Stimulated activated naive CD8-positive, alpha-beta T cell treated with anti-CD3 and anti-CD28 coated beads, Interleukin-15, Interleukin-2, amounts not matched to agents 100 ng/mL and 50 ng/mL, for 24 hours (primary cell): ENCODE measurements at regions not wholly inside any gene's neighbourhood (a gene's known extent, or its start where the extent isn't known, plus 50 kb on each side); places are given as distances from the start of the nearest gene placed in this dataset.

Experiments
- H3K27ac Mint-ChIP-seq: one replicate; pipeline ENCODE4 v1.8.0; 2021; ENCODE audit warnings: mild to moderate bottlenecking, mixed read lengths
- H3K27me3 Mint-ChIP-seq: one replicate; pipeline ENCODE4 v1.8.0; 2021; ENCODE audit warnings: mixed read lengths
- H3K36me3 Mint-ChIP-seq: one replicate; pipeline ENCODE4 v1.8.0; 2021; ENCODE audit warnings: low read depth, mixed read lengths
- H3K4me1 Mint-ChIP-seq: one replicate; pipeline ENCODE4 v1.8.0; 2021; ENCODE audit warnings: low read depth, mixed read lengths
- H3K4me3 Mint-ChIP-seq: one replicate; pipeline ENCODE4 v1.8.0; 2021; ENCODE audit warnings: mild to moderate bottlenecking, mixed read lengths
- H3K9me3 Mint-ChIP-seq: one replicate; pipeline ENCODE4 v1.8.0; 2021; ENCODE audit warnings: mixed read lengths

- no peaks in the 10 kb centered on the region for H3K36me3 Mint-ChIP-seq
- no peak overlapping the region for H3K4me3 Mint-ChIP-seq
- no peak overlapping the region for H3K27ac Mint-ChIP-seq
- H3K4me1 Mint-ChIP-seq, result no peaks in the 10 kb centered on the region
- no peaks in the 10 kb centered on the region for H3K27me3 Mint-ChIP-seq
- H3K9me3 Mint-ChIP-seq, result peaks cover 6% of the 10 kb centered on the region
Measured at GRCh38 chr14:43215524-43215923, 1291.6 kb downstream of the FSCB start.

DNA sequence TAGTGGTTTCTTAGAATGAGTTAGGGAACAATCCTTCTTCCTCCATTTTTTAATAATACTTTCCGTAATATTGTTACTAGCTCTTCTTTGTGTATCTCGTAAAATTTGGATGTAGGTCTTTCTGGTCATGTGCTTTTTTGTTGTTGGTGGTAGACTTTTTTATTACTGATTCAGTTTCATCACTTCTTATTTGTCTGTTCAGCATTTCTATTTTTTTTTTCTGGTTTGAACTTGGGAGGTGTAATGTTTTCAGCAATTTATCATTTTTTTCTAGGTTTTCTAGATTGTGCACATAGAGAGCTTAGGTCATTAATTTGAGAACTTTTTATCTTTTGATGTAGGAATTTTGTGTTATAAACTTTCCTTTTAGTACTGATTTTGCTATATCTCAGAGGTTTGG lies 1299.9 kb downstream of the FSCB start:
- Mint-ChIP-seq H3K27ac (peak overlapping the region; percentile 59), H3K27me3 (no peaks in the 10 kb centered on the region), H3K9me3 (peaks cover 10% of the 10 kb centered on the region), H3K4me1 (no peaks in the 10 kb centered on the region), H3K36me3 (no peaks in the 10 kb centered on the region), H3K4me3 (no peak overlapping the region)

GRCh38 chr14:43204816-43205215 lies 1302.3 kb downstream of the FSCB start:
- no peaks in the 10 kb centered on the region for H3K4me1 Mint-ChIP-seq
- no peak overlapping the region for H3K4me3 Mint-ChIP-seq
- peaks cover 14% of the 10 kb centered on the region for H3K9me3 Mint-ChIP-seq
- no peaks in the 10 kb centered on the region for H3K36me3 Mint-ChIP-seq
- no peak overlapping the region for H3K27ac Mint-ChIP-seq
- H3K27me3 Mint-ChIP-seq, result no peaks in the 10 kb centered on the region

- no peaks in the 10 kb centered on the region for H3K27me3 Mint-ChIP-seq
- H3K9me3 Mint-ChIP-seq, result peaks cover 7% of the 10 kb centered on the region
- H3K4me1 Mint-ChIP-seq, result no peaks in the 10 kb centered on the region
- H3K36me3 Mint-ChIP-seq, result no peaks in the 10 kb centered on the region
- H3K27ac Mint-ChIP-seq, result no peak overlapping the region
- no peak overlapping the region for H3K4me3 Mint-ChIP-seq
Measured at GRCh38 chr14:43200519-43200918, 1306.6 kb downstream of the FSCB start.

- Mint-ChIP-seq H3K4me3 (no peak overlapping the region), H3K27me3 (no peaks in the 10 kb centered on the region), H3K9me3 (peaks cover 4% of the 10 kb centered on the region), H3K36me3 (no peaks in the 10 kb centered on the region), H3K4me1 (no peaks in the 10 kb centered on the region), H3K27ac (no peak overlapping the region)
Measured at GRCh38 chr14:43198465-43198864, 1308.6 kb downstream of the FSCB start.

DNA sequence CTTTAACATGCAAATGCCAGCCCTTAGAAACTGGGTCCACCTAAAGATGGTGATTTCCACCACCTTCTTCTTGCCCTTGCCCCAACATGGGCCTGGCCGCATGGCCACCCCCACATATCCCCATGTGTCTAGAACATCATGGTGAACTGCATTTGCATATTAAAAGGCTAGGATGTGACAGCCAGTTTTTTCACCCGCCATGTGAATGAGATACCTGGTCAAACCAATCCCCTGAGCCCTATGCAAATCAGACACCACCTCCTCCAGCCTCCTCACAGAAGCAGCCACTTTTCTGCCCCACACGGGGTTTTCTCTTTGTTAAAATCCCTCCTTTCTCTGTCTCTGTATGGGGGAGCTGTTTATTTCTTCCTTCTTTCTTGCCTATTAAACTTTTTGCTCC lies 1322.5 kb downstream of the FSCB start:
- no peak overlapping the region for H3K4me3 Mint-ChIP-seq
- peaks cover 14% of the 10 kb centered on the region for H3K9me3 Mint-ChIP-seq
- H3K27me3 Mint-ChIP-seq, result no peaks in the 10 kb centered on the region
- H3K27ac Mint-ChIP-seq, result no peak overlapping the region
- no peaks in the 10 kb centered on the region for H3K4me1 Mint-ChIP-seq
- no peaks in the 10 kb centered on the region for H3K36me3 Mint-ChIP-seq

DNA sequence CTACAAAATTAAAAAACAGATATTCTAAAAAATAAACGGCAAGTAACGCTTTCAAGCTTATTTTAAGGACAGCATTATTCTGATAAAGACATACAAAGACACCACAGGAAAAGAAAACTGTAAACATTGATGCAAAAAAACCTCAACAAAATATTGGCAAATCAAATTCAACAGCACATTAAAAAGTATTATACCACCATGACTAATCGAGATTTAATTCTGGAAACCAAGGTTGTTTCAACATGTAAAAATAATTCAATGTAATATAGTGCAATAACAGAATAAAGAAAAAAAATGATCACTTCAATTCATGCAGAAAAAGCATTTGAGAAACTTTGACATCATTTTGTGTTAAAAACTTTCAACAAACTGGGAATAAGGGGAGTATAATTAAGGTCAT lies 1323.2 kb downstream of the FSCB start:
- H3K4me3 Mint-ChIP-seq, result no peak overlapping the region
- no peaks in the 10 kb centered on the region for H3K4me1 Mint-ChIP-seq
- no peak overlapping the region for H3K27ac Mint-ChIP-seq
- H3K27me3 Mint-ChIP-seq, result no peaks in the 10 kb centered on the region
- no peaks in the 10 kb centered on the region for H3K36me3 Mint-ChIP-seq
- peaks cover 7% of the 10 kb centered on the region for H3K9me3 Mint-ChIP-seq

- Mint-ChIP-seq H3K4me3 (no peak overlapping the region), H3K36me3 (no peaks in the 10 kb centered on the region), H3K27me3 (no peaks in the 10 kb centered on the region), H3K9me3 (peaks cover 3% of the 10 kb centered on the region), H3K4me1 (no peaks in the 10 kb centered on the region), H3K27ac (no peak overlapping the region)
Measured at GRCh38 chr14:43175896-43176295, 1331.2 kb downstream of the FSCB start.

- H3K9me3 Mint-ChIP-seq, result peaks cover 3% of the 10 kb centered on the region
- H3K36me3 Mint-ChIP-seq, result no peaks in the 10 kb centered on the region
- H3K27ac Mint-ChIP-seq, result no peak overlapping the region
- no peak overlapping the region for H3K4me3 Mint-ChIP-seq
- H3K4me1 Mint-ChIP-seq, result no peaks in the 10 kb centered on the region
- no peaks in the 10 kb centered on the region for H3K27me3 Mint-ChIP-seq
Measured at GRCh38 chr14:43172899-43173548, 1334.1 kb downstream of the FSCB start.

DNA sequence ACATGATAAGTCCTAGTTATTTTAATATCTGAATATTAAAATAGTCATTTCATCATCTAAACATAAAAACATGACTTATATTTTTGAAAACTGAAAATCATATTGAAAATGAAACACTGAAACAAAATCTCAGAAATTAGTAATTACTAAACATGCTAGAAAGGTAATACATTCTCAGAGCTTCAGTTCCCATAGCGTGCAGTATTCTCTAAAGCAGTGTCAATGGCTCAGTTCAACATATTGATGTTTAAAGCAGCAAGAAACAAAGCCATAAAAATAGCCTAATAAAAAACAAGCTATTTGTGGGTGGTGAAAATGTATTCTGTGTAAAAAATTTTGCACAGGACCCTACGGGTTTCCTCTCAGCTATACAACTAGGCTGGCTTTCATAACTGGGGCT lies 1337.4 kb downstream of the FSCB start:
- peaks cover 3% of the 10 kb centered on the region for H3K9me3 Mint-ChIP-seq
- no peaks in the 10 kb centered on the region for H3K36me3 Mint-ChIP-seq
- no peaks in the 10 kb centered on the region for H3K4me1 Mint-ChIP-seq
- no peaks in the 10 kb centered on the region for H3K27me3 Mint-ChIP-seq
- H3K27ac Mint-ChIP-seq, result no peak overlapping the region
- H3K4me3 Mint-ChIP-seq, result no peak overlapping the region

DNA sequence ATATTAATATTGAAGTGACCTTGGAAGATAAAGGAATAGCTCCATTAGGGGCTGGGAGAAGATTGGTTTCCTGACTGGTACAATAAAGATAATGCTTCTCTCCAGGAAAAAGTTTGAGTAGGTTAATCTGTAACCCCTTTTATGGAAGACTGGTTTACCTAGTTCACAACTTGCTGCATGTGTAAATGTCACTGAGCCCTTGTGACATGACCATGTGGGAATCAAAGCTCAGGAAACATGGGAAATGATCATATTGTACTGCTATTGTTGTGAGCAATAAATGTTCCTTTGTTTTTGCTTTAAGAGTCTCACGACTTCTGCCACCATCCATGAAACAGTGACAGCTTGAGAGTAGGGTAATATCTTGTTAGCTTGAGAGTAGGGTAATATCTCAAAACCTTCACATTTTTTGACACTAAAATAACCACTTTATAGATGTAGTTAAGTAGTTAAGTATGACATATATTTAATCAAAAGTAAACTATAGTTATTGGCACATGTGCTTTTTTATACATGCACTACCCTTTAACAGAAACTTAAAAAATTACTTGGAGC lies 1338.6 kb downstream of the FSCB start:
- no peaks in the 10 kb centered on the region for H3K4me1 Mint-ChIP-seq
- H3K4me3 Mint-ChIP-seq, result no peak overlapping the region
- H3K36me3 Mint-ChIP-seq, result no peaks in the 10 kb centered on the region
- peaks cover 6% of the 10 kb centered on the region for H3K9me3 Mint-ChIP-seq
- no peak overlapping the region for H3K27ac Mint-ChIP-seq
- no peaks in the 10 kb centered on the region for H3K27me3 Mint-ChIP-seq

- no peak overlapping the region for H3K4me3 Mint-ChIP-seq
- H3K4me1 Mint-ChIP-seq, result no peaks in the 10 kb centered on the region
- no peak overlapping the region for H3K27ac Mint-ChIP-seq
Measured at GRCh38 chr14:43166163-43166562, 1340.9 kb downstream of the FSCB start.

DNA sequence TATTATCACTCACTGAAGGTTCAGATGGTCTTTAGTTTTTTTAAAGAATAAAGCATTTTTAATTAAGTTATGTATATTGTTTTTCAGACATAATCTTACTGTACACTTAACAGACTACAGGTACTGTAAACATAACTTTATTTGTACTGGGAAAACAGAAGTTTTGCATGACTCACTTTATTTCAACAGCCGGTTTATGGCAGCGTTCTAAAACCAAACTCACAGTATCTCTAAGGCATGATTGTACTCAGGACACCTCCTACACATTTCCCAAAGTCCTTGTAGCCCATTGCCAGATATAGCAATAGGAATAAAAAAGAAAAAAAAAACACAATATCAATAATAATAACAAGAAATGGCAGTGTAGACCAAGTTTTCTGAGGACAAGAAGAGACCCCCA lies 1341.4 kb downstream of the FSCB start:
- no peak overlapping the region for H3K27ac Mint-ChIP-seq
- H3K4me1 Mint-ChIP-seq, result no peaks in the 10 kb centered on the region
- H3K4me3 Mint-ChIP-seq, result no peak overlapping the region

More at GRCh38 chr14:43166163-43166562, 1340.9 kb downstream of the FSCB start:
- H3K9me3 Mint-ChIP-seq, result peaks cover 3% of the 10 kb centered on the region
- no peaks in the 10 kb centered on the region for H3K27me3 Mint-ChIP-seq
- H3K36me3 Mint-ChIP-seq, result no peaks in the 10 kb centered on the region

DNA sequence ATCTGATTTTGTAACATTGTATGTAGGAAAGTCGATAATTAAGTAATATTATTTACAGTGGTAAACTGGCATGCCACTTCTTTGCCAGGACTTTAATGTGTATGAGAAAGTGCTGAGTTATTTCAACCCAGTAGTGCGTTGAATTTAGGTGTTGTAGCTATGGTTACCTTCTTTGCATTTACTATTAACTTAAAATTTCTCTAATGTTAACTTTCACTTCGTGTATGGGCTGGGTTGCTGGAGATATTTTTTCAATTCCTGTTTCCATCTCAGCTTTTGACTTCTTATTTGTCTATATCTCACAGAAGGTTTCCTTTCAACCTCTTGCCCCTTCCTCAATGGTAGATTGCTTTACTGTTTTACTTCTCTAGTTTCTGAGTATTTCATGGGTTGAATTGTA lies 1345.6 kb downstream of the FSCB start:
- no peak overlapping the region for H3K27ac Mint-ChIP-seq
- H3K27me3 Mint-ChIP-seq, result no peaks in the 10 kb centered on the region
- H3K4me3 Mint-ChIP-seq, result no peak overlapping the region
- no peaks in the 10 kb centered on the region for H3K4me1 Mint-ChIP-seq
- no peaks in the 10 kb centered on the region for H3K36me3 Mint-ChIP-seq
- peaks cover 10% of the 10 kb centered on the region for H3K9me3 Mint-ChIP-seq

More for the DNA sequence above, 1341.4 kb downstream of the FSCB start:
- Mint-ChIP-seq H3K36me3 (no peaks in the 10 kb centered on the region), H3K27me3 (no peaks in the 10 kb centered on the region), H3K9me3 (peaks cover 6% of the 10 kb centered on the region)

GRCh38 chr14:43157661-43158060 lies 1349.4 kb downstream of the FSCB start:
- peaks cover 11% of the 10 kb centered on the region for H3K9me3 Mint-ChIP-seq
- H3K27me3 Mint-ChIP-seq, result no peaks in the 10 kb centered on the region
- no peak overlapping the region for H3K27ac Mint-ChIP-seq
- no peaks in the 10 kb centered on the region for H3K4me1 Mint-ChIP-seq
- H3K4me3 Mint-ChIP-seq, result no peak overlapping the region
- H3K36me3 Mint-ChIP-seq, result no peaks in the 10 kb centered on the region

DNA sequence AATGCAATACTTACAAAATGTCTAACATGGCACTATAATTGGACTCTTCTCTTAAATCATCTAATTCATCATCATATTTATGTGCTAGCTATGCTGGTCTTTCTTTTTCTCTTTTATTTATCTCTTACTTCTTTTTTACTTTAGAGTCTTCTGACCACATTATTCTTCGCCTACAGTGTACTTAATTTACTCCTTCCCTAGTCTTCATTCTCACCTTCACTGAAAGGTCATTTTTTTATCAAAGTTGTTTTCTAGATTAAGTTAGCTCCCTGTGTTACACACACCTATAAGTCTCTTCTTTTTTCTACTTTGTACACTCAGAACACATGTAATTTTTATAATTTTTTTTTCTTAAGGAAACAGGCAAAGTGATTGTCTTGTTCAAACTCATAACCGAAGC lies 1351.2 kb downstream of the FSCB start:
- H3K27ac Mint-ChIP-seq, result no peak overlapping the region
- no peak overlapping the region for H3K4me3 Mint-ChIP-seq
- no peaks in the 10 kb centered on the region for H3K36me3 Mint-ChIP-seq
- H3K9me3 Mint-ChIP-seq, result peaks cover 8% of the 10 kb centered on the region
- no peaks in the 10 kb centered on the region for H3K27me3 Mint-ChIP-seq
- H3K4me1 Mint-ChIP-seq, result no peaks in the 10 kb centered on the region
